Ecto neural progenitor cell (in vitro differentiated cells): ENCODE measurements at regions not wholly inside any gene's neighbourhood (a gene's known extent, or its start where the extent isn't known, plus 50 kb on each side); places are given as distances from the start of the nearest gene placed in this dataset.

ENCODE experiments used
- DNase-seq: peaks from one replicate; pipeline ENCODE4 v3.0.0-alpha.2; 2018; ENCODE audit warnings: low spot score

- no peak for DNase-seq
Measured at GRCh38 chr12:95411466-95411865, 62.5 kb upstream of the METAP2 start.

GRCh38 chr12:95412482-95413311, 61.3 kb upstream of the METAP2 start:
- no peak for DNase-seq

- DNase-seq, result no peak
Measured at GRCh38 chr12:95413576-95413975, 60.4 kb upstream of the METAP2 start.

- no peak for DNase-seq
Measured at GRCh38 chr12:95415451-95415850, 58.5 kb upstream of the METAP2 start.

- DNase-seq, result no peak
Measured at GRCh38 chr12:95416111-95416636, 57.8 kb upstream of the METAP2 start.

GRCh38 chr12:95417372-95417771, 56.6 kb upstream of the METAP2 start:
- no peak for DNase-seq

GRCh38 chr12:95418142-95418541, 55.8 kb upstream of the METAP2 start:
- no peak for DNase-seq
